HG02870 (cell line): ENCODE measurements at regions not wholly inside any gene's neighbourhood (a gene's known extent, or its start where the extent isn't known, plus 50 kb on each side); places are given as distances from the start of the nearest gene placed in this dataset.
"Not testable (repeated sequence)": the region's sequence is repeated elsewhere in the genome, so short reads cannot be mapped to it uniquely, and the experiment has no call there.

Experiments used
- ATAC-seq: cut with Tn5 transposase; IDR thresholded peaks from one replicate; pipeline ENCODE4 v1.9.1; 2021; ENCODE audit warnings: mild to moderate bottlenecking, moderate library complexity; ENCODE audit not compliant: unreplicated experiment

- no peak for ATAC-seq
These were observed 338.5 kb upstream of the PPP2R3A start for GRCh38 chr3:135627057-135627456.

DNA sequence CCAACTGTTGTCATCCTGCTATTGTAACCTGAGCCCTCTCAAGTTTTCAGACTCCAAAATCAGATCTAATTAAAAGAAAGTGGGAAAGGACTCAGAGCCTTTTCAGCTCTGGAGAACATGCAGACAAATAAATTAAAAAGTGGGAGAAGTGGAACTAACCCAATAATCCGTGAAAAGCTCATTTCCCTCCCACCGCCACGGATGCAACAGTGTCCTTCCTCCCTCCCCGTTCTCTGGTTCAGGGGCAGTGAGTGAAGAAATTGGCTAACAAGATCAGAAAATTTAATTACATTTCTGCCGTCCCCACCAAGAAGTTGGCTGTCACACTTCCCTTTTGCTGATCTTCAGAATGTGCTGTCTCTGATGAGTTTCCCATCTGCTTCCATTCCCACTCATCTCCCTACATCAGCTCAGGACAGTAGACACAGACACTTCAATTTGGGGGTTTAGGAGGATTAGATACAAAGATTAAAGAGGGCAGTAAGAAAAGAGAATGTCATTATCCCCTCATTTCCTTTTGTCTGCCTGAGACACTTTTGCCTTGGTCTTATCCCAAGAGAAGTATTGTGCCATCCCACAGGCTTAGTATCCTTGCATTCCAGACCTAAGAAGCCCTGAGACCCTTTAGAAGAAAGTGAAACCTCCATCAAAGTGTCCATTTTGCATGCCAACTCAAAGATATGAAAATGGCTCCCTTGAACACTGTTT is 335.7 kb upstream of the PPP2R3A start:
- ATAC-seq, result no peak

GRCh38 chr3:135632556-135633065 is 332.9 kb upstream of the PPP2R3A start:
- ATAC-seq, result no peak

- no peak for ATAC-seq
These were observed 332.4 kb upstream of the PPP2R3A start for GRCh38 chr3:135633078-135633477.

DNA sequence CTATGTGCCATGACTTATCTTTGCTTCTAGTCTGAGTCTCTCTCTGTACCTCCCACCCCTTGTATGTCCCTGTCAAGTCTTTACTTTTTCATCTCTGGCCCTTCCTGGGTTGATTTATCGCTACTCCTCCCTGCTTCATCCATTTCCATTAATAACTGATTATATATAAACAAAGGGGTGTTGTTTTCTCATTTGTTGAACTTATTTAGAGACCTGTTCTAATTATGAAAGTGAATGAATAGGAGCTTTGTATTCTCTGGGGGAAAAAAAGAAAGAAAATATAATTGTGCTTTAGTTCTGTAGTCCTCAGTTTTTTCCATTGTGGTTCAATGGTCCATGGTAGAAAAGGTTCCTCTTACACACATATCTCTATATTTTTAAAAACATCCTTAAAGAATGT is 328.9 kb upstream of the PPP2R3A start:
- no peak for ATAC-seq

DNA sequence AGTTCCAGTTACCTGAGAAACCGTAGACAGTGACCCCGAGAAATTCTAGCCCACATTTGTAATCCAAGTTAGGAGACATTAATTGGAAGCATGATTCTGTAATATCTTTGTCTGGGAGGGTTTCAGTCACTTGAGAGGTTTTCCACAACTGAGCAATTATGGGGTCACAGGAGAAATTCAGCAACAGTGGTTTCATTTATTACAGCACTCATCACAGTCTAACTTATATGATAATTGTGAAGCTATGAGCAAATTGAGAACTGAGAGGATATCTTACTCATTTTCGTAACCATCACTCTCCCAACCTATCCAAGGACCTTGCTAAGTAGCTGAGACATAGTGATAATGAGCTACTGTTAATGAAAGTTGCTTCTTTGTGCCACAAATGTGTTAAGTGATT is 328.5 kb upstream of the PPP2R3A start:
- ATAC-seq, result no peak

GRCh38 chr3:135641761-135642160 is 323.8 kb upstream of the PPP2R3A start:
- ATAC-seq, result no peak

- ATAC-seq, result no peak
These were observed 320.0 kb upstream of the PPP2R3A start for GRCh38 chr3:135645541-135645940.

DNA sequence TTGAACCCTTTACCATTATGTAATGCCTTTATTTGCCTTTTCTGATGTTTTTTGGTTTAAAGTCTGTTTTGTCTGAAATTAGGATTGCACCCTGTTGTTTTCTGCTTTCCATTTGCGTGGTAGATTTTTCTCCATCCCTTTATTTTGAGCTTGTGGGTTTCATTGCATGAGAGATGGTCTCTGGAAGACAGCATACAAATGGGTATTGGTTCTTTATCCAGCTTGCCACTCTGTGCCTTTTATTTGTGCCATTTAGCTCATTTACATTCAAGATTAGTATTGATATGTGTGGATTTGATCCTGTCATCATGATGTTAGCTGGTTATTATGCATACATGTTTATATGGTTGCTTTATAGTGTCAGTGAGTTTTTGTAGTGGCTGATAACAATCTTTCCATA is 318.7 kb upstream of the PPP2R3A start:
- ATAC-seq, result no peak

DNA sequence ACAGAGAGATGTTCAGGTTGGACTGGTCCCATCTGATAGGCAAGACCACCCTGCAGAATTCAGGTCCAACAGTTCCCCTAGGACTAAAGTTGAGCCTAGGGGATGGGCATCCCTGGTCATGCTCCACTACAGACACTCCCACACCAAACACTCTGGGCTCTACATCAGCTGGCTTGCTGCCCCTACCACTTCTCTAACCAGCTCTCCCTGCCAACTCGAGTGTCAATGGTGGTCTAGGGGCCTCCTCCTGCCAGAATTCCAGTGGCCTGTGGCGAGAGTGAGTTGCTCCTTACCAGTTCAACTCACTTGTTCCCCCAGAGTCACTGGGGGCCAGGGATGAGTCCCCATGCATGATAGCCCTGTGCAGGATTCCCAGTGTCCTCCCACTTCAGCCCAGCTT is 316.2 kb upstream of the PPP2R3A start:
- no peak for ATAC-seq

DNA sequence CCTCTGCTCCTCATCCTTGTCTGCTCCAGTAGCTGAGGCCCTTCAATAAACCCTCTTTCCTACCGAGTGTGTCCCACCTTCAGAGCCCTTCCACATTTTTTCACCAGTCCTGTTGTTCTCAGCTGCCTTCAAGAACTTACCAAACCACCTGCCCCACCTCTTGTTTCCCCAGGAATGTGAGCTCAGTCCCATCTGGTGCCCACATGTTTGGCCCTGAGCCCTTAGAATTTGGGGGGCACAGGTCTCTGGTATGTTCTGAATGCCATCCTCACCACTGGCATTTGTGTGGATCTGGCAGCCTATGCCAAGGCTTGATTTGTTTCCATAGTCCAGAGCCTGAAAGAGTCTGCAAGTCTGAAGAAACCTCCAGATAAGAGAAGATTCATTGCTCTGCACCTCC is 315.2 kb upstream of the PPP2R3A start:
- ATAC-seq, result no peak

DNA sequence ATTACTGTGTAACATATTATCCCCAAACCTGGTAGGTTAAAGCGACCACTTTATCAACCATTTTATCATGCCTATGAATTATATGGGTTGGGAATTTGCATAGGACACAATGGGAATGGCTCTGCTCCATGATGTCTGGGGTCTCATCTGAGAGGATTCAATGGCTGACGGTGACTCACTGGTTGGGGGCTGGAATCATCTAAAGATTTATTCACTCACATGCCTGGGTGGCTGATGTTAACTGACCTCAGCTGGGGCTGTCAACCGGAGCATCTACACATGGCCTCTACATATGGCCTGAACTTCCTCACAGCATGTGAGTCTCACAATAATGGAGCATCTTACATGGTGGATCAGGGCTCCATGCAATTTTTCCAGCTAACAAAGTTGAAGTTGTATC is 313.1 kb upstream of the PPP2R3A start:
- ATAC-seq, result no peak

DNA sequence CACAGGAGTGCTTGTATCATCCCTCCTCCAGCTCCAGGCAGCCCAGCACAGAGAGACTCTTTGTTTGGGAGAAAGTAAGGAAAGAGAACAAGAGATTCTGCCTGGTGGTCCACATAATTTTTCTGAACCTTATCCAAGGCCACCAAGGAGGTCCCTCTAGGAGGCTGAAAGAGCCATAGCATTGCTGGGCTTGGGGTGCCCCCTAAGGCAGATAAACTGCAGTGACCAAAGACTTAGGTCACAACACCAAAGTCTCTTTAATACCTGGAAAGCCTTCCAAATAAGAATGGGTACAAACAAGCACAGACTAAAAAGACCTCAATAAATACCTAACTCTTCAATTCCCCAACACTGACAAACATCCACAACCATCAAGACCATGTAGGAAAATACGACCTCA is 310.2 kb upstream of the PPP2R3A start:
- ATAC-seq, result no peak

DNA sequence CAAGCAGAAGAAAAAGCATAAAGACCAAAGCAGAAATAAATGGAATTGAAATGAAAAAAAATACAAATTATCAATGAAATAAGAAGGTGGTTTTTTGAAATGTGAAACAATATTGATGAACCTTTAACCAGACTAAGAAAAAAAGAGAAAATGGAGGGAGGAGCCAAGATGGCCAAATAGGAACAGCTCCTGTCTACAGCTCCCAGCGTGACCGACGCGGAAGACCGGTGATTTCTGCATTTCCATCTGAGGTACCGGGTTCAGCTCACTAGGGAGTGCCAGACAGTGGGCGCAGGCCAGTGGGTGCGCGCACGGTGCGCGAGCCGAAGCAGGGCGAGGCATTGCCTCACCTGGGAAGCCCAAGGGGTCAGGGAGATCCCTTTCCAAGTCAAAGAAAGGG is 307.1 kb upstream of the PPP2R3A start:
- not testable (repeated sequence) for ATAC-seq

GRCh38 chr3:135667061-135667460 is 298.5 kb upstream of the PPP2R3A start:
- ATAC-seq, result no peak

DNA sequence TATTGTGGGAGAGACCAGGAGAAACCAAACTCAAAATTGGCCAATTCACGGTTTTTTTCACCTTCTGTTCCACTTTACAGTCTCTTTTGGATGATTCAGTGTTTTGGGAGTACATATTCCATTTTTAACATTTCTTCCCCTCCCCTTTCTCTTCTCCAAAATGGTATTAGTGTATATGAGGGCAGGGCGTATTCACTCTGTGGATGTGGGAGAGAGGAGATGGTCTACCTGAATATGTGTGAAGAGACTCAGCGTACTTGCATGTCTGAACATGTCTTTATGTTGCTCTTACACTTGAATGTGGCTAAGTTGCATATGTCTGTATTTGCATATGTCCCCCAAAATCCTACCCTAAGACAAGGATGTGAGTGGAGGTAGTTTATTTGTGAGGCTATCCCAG is 291.0 kb upstream of the PPP2R3A start:
- ATAC-seq, result no peak

GRCh38 chr3:135678386-135678785 is 287.1 kb upstream of the PPP2R3A start:
- ATAC-seq, result no peak

DNA sequence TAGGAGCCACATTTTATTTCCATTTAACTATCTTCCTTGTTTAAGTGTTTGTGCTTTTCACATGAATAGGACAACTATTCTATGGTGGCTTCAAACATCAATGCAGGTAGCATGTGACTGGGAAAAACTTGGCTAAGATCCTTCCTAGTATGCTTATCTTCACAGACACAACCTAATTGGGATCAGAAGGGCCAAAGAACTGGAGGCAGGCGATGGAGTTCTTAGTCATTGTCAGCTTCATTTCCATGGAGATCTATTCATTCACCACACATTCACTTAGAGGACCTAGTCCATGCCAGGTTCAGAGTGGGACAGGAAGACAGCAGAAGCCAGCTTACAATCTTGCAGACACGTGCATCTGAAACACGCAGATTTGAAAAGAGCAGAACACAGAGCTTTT is 277.5 kb upstream of the PPP2R3A start:
- ATAC-seq, result no peak

DNA sequence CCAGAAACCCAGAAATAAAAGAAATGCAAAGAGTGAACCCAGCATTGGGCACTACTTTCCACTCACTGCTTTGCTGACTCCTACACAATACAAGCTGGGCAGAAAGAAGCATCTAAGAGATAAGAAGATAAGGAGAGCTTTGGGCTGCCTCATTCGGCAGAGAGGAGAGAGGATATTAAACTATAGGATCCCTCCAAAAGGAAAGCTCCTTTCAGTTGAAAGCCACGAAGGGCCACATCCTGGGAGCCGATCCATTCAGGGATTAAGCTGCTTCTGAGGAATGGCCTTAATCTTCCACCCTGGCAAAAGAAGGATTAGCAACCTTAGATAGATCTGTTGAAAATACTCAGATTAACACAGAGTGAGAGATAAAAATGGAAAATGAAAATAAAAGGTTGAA is 274.9 kb upstream of the PPP2R3A start:
- ATAC-seq, result no peak

GRCh38 chr3:135691240-135691639 is 274.3 kb upstream of the PPP2R3A start:
- ATAC-seq, result no peak

DNA sequence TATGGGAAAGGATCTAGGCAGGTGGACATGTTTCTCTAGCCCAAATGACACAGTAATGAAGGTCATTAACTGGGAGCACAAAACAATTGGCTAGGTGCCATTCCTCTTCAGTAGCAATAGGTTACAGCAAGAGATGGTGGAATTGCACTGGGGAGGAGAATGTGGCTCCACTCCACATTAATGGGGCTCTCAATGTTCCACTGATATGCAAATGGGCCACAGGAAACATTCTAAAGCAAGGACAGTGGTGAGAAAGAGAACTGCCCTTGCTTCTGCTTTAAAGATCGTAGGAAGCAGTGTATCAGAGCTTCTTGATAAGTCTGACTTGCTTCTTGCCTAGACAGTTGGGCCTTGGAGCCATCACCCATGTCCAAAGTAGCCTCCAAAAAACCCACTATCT is 271.4 kb upstream of the PPP2R3A start:
- no peak for ATAC-seq

DNA sequence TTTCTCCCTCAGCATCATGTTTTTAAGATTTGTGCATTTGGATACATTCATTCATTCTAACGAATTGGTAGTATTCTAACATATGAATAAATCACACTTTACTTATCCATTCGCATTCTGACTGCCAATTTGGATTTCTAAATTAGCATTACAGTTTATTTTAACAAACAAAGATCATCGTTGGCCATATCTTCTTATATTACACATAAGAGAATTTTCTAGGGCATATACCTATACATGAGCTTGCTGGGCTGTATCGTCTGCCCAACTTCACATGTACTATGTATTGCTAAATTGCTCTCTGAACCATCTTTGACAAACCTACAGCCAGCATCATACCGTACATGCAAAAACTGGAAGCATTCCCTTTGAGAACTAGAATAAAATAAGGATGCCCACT is 265.8 kb upstream of the PPP2R3A start:
- no peak for ATAC-seq

DNA sequence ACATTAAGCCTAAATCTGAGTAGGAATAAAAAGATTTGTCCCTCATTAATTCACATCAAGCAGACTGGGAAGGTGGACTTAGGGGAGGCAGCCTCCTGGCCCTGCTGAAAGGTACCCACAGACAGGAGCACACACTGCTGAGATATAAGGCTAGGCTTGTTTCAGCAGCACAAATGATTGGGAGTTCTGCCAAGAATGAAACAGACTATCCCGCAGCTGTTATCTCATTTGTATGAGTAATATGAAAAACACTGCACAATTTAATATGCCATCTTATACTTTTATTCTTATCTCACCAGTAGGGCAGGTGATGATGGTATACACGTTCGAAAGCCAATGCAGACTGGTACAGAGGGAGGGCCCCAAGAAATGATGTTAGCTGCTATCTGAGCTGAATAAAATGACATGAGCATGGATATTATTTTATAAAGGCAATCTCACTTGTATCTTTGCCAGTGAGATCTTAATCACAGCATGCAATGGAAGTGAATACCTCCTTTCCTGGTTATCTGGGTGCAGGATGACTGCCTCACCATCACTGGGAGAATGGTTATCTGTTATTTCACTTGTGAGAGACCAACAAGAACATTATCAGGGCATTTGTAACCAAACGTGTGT is 258.7 kb upstream of the PPP2R3A start:
- no peak for ATAC-seq
